ENCODE measurements at regions not wholly inside any gene's neighbourhood (a gene's known extent, or its start where the extent isn't known, plus 50 kb on each side); places are given as distances from the start of the nearest gene placed in this dataset.
"Not testable (repeated sequence)": the region's sequence is repeated elsewhere in the genome, so short reads cannot be mapped to it uniquely, and the experiment has no call there.

GRCh38 chr6:10312445-10312844, 102.4 kb downstream of the TFAP2A start:
- Mint-ChIP-seq H3K4me1 (no peaks in the 10 kb centered on the region), H3K36me3 (ENCODE audit: low read depth) (no peaks in the 10 kb centered on the region), H3K27me3 (no peaks in the 10 kb centered on the region), H3K4me3 (no peak overlapping the region), H3K27ac (no peak overlapping the region), H3K9me3 (no peaks in the 10 kb centered on the region)
- CTCF ChIA-PET = no interaction called here
- POLR2A ChIA-PET = no interaction called here
- DNase-seq = no peak

- H3K36me3 Mint-ChIP-seq (ENCODE audit: low read depth); H3K9me3 Mint-ChIP-seq; DNase-seq; H3K4me3 Mint-ChIP-seq; H3K4me1 Mint-ChIP-seq; CTCF ChIA-PET; H3K27me3 Mint-ChIP-seq; POLR2A ChIA-PET; H3K27ac Mint-ChIP-seq: not testable (repeated sequence)
These were observed 103.1 kb downstream of the TFAP2A start for GRCh38 chr6:10311546-10312405.

GRCh38 chr6:10310826-10311225, 104.0 kb downstream of the TFAP2A start:
- Mint-ChIP-seq H3K27ac (no peak overlapping the region), H3K27me3 (no peaks in the 10 kb centered on the region), H3K36me3 (ENCODE audit: low read depth) (no peaks in the 10 kb centered on the region), H3K9me3 (no peaks in the 10 kb centered on the region), H3K4me3 (no peak overlapping the region), H3K4me1 (no peaks in the 10 kb centered on the region)
- ChIA-PET POLR2A (no interaction called here), CTCF (no interaction called here)
- no peak for DNase-seq

GRCh38 chr6:10310330-10310653, 104.6 kb downstream of the TFAP2A start:
- no peak overlapping the region for H3K4me3 Mint-ChIP-seq
- ChIA-PET POLR2A (no interaction called here), CTCF (no interaction called here)
- no peak for DNase-seq
- H3K9me3 Mint-ChIP-seq = no peaks in the 10 kb centered on the region
- no peak overlapping the region for H3K27ac Mint-ChIP-seq
- H3K36me3 Mint-ChIP-seq (ENCODE audit: low read depth) = no peaks in the 10 kb centered on the region
- H3K4me1 Mint-ChIP-seq = no peaks in the 10 kb centered on the region
- H3K27me3 Mint-ChIP-seq = no peaks in the 10 kb centered on the region

GRCh38 chr6:10309457-10310329, 105.2 kb downstream of the TFAP2A start:
- no peak for DNase-seq
- Mint-ChIP-seq H3K27me3 (no peaks in the 10 kb centered on the region), H3K9me3 (no peaks in the 10 kb centered on the region), H3K4me3 (no peak overlapping the region), H3K36me3 (ENCODE audit: low read depth) (no peaks in the 10 kb centered on the region), H3K4me1 (no peaks in the 10 kb centered on the region), H3K27ac (no peak overlapping the region)
- CTCF ChIA-PET = no interaction called here
- POLR2A ChIA-PET = no interaction called here

GRCh38 chr6:10307476-10307875, 107.4 kb downstream of the TFAP2A start:
- POLR2A ChIA-PET = no interaction called here
- Mint-ChIP-seq H3K4me1 (no peaks in the 10 kb centered on the region), H3K27ac (no peak overlapping the region), H3K27me3 (no peaks in the 10 kb centered on the region), H3K9me3 (no peaks in the 10 kb centered on the region), H3K4me3 (no peak overlapping the region), H3K36me3 (ENCODE audit: low read depth) (no peaks in the 10 kb centered on the region)
- no peak for DNase-seq
- CTCF ChIA-PET = no interaction called here

GRCh38 chr6:10307028-10307427, 107.8 kb downstream of the TFAP2A start:
- POLR2A ChIA-PET = interaction anchor here (0.5 kb wide), 1 partner anchor 45 kb away, joined by 9 read pairs; no protein-coding TSS in a partner anchor
- DNase-seq = no peak
- H3K9me3 Mint-ChIP-seq = no peaks in the 10 kb centered on the region
- no peaks in the 10 kb centered on the region for H3K27me3 Mint-ChIP-seq
- H3K36me3 Mint-ChIP-seq (ENCODE audit: low read depth) = no peaks in the 10 kb centered on the region
- H3K27ac Mint-ChIP-seq = no peak overlapping the region
- CTCF ChIA-PET = no interaction called here
- no peak overlapping the region for H3K4me3 Mint-ChIP-seq
- H3K4me1 Mint-ChIP-seq = no peaks in the 10 kb centered on the region

- no peak overlapping the region for H3K27ac Mint-ChIP-seq
- no peaks in the 10 kb centered on the region for H3K4me1 Mint-ChIP-seq
- no peak overlapping the region for H3K4me3 Mint-ChIP-seq
- ChIA-PET POLR2A (no interaction called here), CTCF (no interaction called here)
- no peak for DNase-seq
- H3K9me3 Mint-ChIP-seq = no peaks in the 10 kb centered on the region
- H3K36me3 Mint-ChIP-seq (ENCODE audit: low read depth) = no peaks in the 10 kb centered on the region
- no peaks in the 10 kb centered on the region for H3K27me3 Mint-ChIP-seq
These were observed 109.0 kb downstream of the TFAP2A start for GRCh38 chr6:10305790-10306415.

GRCh38 chr6:10303608-10304506, 111.0 kb downstream of the TFAP2A start:
- Mint-ChIP-seq H3K4me1 (no peaks in the 10 kb centered on the region), H3K9me3 (no peaks in the 10 kb centered on the region), H3K36me3 (ENCODE audit: low read depth) (no peaks in the 10 kb centered on the region), H3K4me3 (no peak overlapping the region), H3K27me3 (no peaks in the 10 kb centered on the region), H3K27ac (no peak overlapping the region)
- no peak for DNase-seq
- CTCF ChIA-PET = no interaction called here
- POLR2A ChIA-PET = no interaction called here

- Mint-ChIP-seq H3K4me1 (no peaks in the 10 kb centered on the region), H3K27ac (no peak overlapping the region), H3K27me3 (no peaks in the 10 kb centered on the region), H3K36me3 (ENCODE audit: low read depth) (no peaks in the 10 kb centered on the region), H3K9me3 (no peaks in the 10 kb centered on the region), H3K4me3 (no peak overlapping the region)
- ChIA-PET POLR2A (no interaction called here), CTCF (no interaction called here)
- DNase-seq = no peak
These were observed 112.2 kb downstream of the TFAP2A start for GRCh38 chr6:10302566-10303235.

- no peak for DNase-seq
- H3K4me3 Mint-ChIP-seq = no peak overlapping the region
- H3K36me3 Mint-ChIP-seq (ENCODE audit: low read depth) = no peaks in the 10 kb centered on the region
- ChIA-PET POLR2A (no interaction called here), CTCF (no interaction called here)
- no peaks in the 10 kb centered on the region for H3K4me1 Mint-ChIP-seq
- no peaks in the 10 kb centered on the region for H3K27me3 Mint-ChIP-seq
- no peaks in the 10 kb centered on the region for H3K9me3 Mint-ChIP-seq
- H3K27ac Mint-ChIP-seq = no peak overlapping the region
These were observed 114.8 kb downstream of the TFAP2A start for GRCh38 chr6:10300071-10300470.

GRCh38 chr6:10297832-10298231, 117.0 kb downstream of the TFAP2A start:
- ChIA-PET CTCF (no interaction called here), POLR2A (no interaction called here)
- no peak for DNase-seq
- no peaks in the 10 kb centered on the region for H3K9me3 Mint-ChIP-seq
- no peaks in the 10 kb centered on the region for H3K4me1 Mint-ChIP-seq
- H3K4me3 Mint-ChIP-seq = no peak overlapping the region
- H3K36me3 Mint-ChIP-seq (ENCODE audit: low read depth) = no peaks in the 10 kb centered on the region
- H3K27me3 Mint-ChIP-seq = no peaks in the 10 kb centered on the region
- H3K27ac Mint-ChIP-seq = no peak overlapping the region

All from activated CD4-positive, alpha-beta T cell treated with anti-CD3 and anti-CD28 coated beads, Interleukin-2, amount 10 ng/mL, durations not matched to agents 7 days and 5 days (primary cell).